ENCODE measurements at regions not wholly inside any gene's neighbourhood (a gene's known extent, or its start where the extent isn't known, plus 50 kb on each side); places are given as distances from the start of the nearest gene placed in this dataset.
"Not testable (repeated sequence)": the region's sequence is repeated elsewhere in the genome, so short reads cannot be mapped to it uniquely, and the experiment has no call there.

DNA sequence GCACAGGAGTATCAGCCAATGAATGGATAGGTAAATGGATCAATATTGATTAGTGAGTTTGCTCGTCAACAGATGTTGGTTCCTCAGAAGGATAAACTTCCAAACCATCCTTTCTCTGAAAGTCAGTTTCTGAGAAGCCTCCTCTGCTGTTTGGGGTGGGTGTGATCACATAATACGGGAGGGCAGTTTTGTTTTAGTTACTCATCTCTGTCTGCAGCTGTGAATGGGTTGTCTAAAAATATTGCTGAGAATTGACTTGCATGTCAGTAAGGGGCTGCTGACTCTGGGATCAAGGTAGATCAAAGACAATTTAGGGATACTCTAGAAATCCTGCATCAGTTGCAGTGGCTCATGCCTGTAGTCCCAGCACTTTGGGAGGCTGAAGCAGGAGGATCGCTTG is 390.8 kb upstream of the AMELY start:
- H3K56ac ChIP-seq (ENCODE audit: low read length), result no peak overlapping the region
- H3K4me1 ChIP-seq (ENCODE audit: control insufficient read depth, low read depth, low read length), result no peaks in the 10 kb centered on the region
- peaks cover 1% of the 10 kb centered on the region for H3K79me1 ChIP-seq (ENCODE audit: low read length)
- no CpG with 5 or more reads among the region's 3 CpGs for WGBS (ENCODE audit: extremely low coverage, insufficient coverage, low lambda C conversion rate)
- H3K79me2 ChIP-seq (ENCODE audit: control insufficient read depth, insufficient read depth, low read length), result peaks cover 5% of the 10 kb centered on the region
- no peaks in the 10 kb centered on the region for H3K36me3 ChIP-seq (ENCODE audit: control insufficient read depth, insufficient read depth, low read length)
- no peak overlapping the region for H4K5ac ChIP-seq (ENCODE audit: low read length)
- no peak overlapping the region for H2BK120ac ChIP-seq (ENCODE audit: low read depth, low read length)
- no peak overlapping the region for H3K9ac ChIP-seq (ENCODE audit: low read length)
- H3K4me2 ChIP-seq (ENCODE audit: low read length), result no peak overlapping the region
- H3K4ac ChIP-seq (ENCODE audit: low read depth, low read length), result no peak overlapping the region
- no peak overlapping the region for H2BK5ac ChIP-seq (ENCODE audit: low read length)
- H2AK5ac ChIP-seq (ENCODE audit: low read length), result no peak overlapping the region
- H2BK15ac ChIP-seq (replicated peaks; ENCODE audit: low read depth), result no peak overlapping the region
- no peak overlapping the region for H3K18ac ChIP-seq (ENCODE audit: low read length)
- H3K27me3 ChIP-seq (ENCODE audit: insufficient read depth, low read length, poor library complexity), result no peaks in the 10 kb centered on the region
- no peak for DNase-seq
- no peak overlapping the region for H3K23ac ChIP-seq (ENCODE audit: low read length)
- H4K8ac ChIP-seq (ENCODE audit: low read depth, low read length), result no peak overlapping the region
- H3K4me3 ChIP-seq (ENCODE audit: low read length), result no peak overlapping the region
- no peak overlapping the region for H3K27ac ChIP-seq (ENCODE audit: low read depth, low read length)

DNA sequence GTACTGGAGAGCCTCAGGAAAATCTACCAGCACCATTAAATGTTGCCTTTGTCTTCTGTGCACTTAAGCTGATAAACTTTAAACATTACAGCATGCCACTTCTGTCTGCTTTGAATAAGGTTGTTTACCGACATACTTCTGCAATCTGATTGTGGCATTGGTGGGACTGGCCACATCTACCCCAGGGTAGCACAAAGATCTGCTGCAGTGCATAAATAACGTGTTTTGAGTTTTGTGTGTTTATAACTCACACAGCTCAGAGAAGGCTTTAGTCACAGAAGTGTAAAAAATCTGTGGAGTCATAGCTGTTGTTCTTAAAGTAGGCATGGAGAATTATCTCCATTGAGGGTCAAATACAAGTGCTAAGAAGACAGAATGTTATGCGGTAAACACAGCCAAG is 388.4 kb upstream of the AMELY start:
- H3K4me3 ChIP-seq (ENCODE audit: low read length), result no peak overlapping the region
- no peak overlapping the region for H2BK120ac ChIP-seq (ENCODE audit: low read depth, low read length)
- no peak overlapping the region for H3K18ac ChIP-seq (ENCODE audit: low read length)
- no peaks in the 10 kb centered on the region for H3K79me1 ChIP-seq (ENCODE audit: low read length)
- H3K9ac ChIP-seq (ENCODE audit: low read length), result no peak overlapping the region
- H3K79me2 ChIP-seq (ENCODE audit: control insufficient read depth, insufficient read depth, low read length), result peaks cover 13% of the 10 kb centered on the region
- H3K27ac ChIP-seq (ENCODE audit: low read depth, low read length), result no peak overlapping the region
- no peak overlapping the region for H2BK5ac ChIP-seq (ENCODE audit: low read length)
- no peak overlapping the region for H3K56ac ChIP-seq (ENCODE audit: low read length)
- no peak overlapping the region for H3K4me2 ChIP-seq (ENCODE audit: low read length)
- no peak overlapping the region for H3K23ac ChIP-seq (ENCODE audit: low read length)
- H2AK5ac ChIP-seq (ENCODE audit: low read length), result no peak overlapping the region
- H3K4me1 ChIP-seq (ENCODE audit: control insufficient read depth, low read depth, low read length), result no peaks in the 10 kb centered on the region
- H2BK15ac ChIP-seq (replicated peaks; ENCODE audit: low read depth), result no peak overlapping the region
- no peak overlapping the region for H4K5ac ChIP-seq (ENCODE audit: low read length)
- no peak overlapping the region for H4K8ac ChIP-seq (ENCODE audit: low read depth, low read length)
- DNase-seq, result no peak
- H3K36me3 ChIP-seq (ENCODE audit: control insufficient read depth, insufficient read depth, low read length), result no peaks in the 10 kb centered on the region
- no CpG with 5 or more reads among the region's 3 CpGs for WGBS (ENCODE audit: extremely low coverage, insufficient coverage, low lambda C conversion rate)
- H3K27me3 ChIP-seq (ENCODE audit: insufficient read depth, low read length, poor library complexity), result no peaks in the 10 kb centered on the region
- no peak overlapping the region for H3K4ac ChIP-seq (ENCODE audit: low read depth, low read length)

- DNase-seq, result no peak
- H3K27me3 ChIP-seq (ENCODE audit: insufficient read depth, low read length, poor library complexity), result no peaks in the 10 kb centered on the region
- H3K79me2 ChIP-seq (ENCODE audit: control insufficient read depth, insufficient read depth, low read length), result peaks cover 18% of the 10 kb centered on the region
- H3K4me1 ChIP-seq (ENCODE audit: control insufficient read depth, low read depth, low read length), result no peaks in the 10 kb centered on the region
- no peak overlapping the region for H2AK5ac ChIP-seq (ENCODE audit: low read length)
- H4K8ac ChIP-seq (ENCODE audit: low read depth, low read length), result no peak overlapping the region
- H3K4me3 ChIP-seq (ENCODE audit: low read length), result no peak overlapping the region
- no peak overlapping the region for H3K56ac ChIP-seq (ENCODE audit: low read length)
- H3K4ac ChIP-seq (ENCODE audit: low read depth, low read length), result no peak overlapping the region
- no peaks in the 10 kb centered on the region for H3K79me1 ChIP-seq (ENCODE audit: low read length)
- H2BK5ac ChIP-seq (ENCODE audit: low read length), result no peak overlapping the region
- no CpG with 5 or more reads among the region's 1 CpG for WGBS (ENCODE audit: extremely low coverage, insufficient coverage, low lambda C conversion rate)
- H4K5ac ChIP-seq (ENCODE audit: low read length), result no peak overlapping the region
- H2BK15ac ChIP-seq (replicated peaks; ENCODE audit: low read depth), result no peak overlapping the region
- H3K4me2 ChIP-seq (ENCODE audit: low read length), result no peak overlapping the region
- no peak overlapping the region for H3K9ac ChIP-seq (ENCODE audit: low read length)
- H3K27ac ChIP-seq (ENCODE audit: low read depth, low read length), result no peak overlapping the region
- H2BK120ac ChIP-seq (ENCODE audit: low read depth, low read length), result no peak overlapping the region
- no peaks in the 10 kb centered on the region for H3K36me3 ChIP-seq (ENCODE audit: control insufficient read depth, insufficient read depth, low read length)
- H3K23ac ChIP-seq (ENCODE audit: low read length), result no peak overlapping the region
- H3K18ac ChIP-seq (ENCODE audit: low read length), result no peak overlapping the region
Measured at GRCh38 chrY:7292113-7292512, 380.6 kb upstream of the AMELY start.

DNA sequence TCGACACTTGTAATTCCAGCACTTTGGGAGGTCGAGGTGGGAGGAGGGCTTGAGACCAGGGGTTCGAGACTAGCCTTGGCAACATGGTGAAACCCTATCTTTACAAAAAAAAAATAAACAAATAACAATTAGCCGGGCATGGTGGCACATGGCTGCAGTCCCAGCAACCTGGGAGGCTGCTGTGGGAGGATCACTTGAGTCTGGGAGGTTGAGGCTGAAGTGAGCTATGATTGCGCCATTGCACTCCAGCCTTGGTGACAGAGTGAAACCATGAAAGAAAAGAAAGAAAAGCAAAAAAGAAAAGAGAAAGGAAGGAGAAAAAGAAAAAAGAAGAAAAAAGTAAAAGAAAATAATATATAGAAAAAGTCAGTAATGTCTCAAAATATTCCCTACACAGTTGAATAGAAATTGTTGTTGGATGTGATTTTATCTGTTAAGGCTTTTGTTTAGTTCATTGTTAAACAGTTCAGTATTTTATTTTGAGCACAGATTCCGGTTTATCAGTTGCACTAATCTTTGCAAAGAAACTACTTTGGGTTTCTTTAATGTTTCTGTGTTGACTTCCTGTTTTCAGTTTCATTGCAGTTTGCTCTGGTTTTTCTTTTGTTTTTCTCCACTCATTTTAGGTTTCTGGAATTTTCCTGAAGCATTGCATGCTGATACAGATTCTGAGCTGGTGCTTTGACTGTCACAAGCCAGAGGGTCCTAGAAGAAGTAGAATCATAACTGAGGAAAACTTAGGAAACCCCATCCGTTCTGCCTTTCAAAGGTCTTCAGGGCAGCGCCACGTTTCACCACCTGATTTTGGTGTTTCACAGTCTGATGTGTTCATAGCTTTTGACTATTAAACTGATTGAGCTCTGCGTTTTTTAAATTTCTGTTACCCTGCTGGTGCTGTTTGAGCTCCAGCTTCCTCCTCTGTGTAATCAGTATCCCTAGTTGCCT is 378.6 kb upstream of the AMELY start:
- Histone ChIP-seq H3K4ac (ENCODE audit: low read depth, low read length) (no peak overlapping the region), H3K23ac (ENCODE audit: low read length) (no peak overlapping the region), H3K56ac (ENCODE audit: low read length) (no peak overlapping the region), H3K9ac (ENCODE audit: low read length) (no peak overlapping the region), H3K18ac (ENCODE audit: low read length) (no peak overlapping the region), H3K27ac (ENCODE audit: low read depth, low read length) (no peak overlapping the region), H2BK5ac (ENCODE audit: low read length) (no peak overlapping the region), H3K36me3 (ENCODE audit: control insufficient read depth, insufficient read depth, low read length) (no peaks in the 10 kb centered on the region), H2BK120ac (ENCODE audit: low read depth, low read length) (no peak overlapping the region), H2AK5ac (ENCODE audit: low read length) (no peak overlapping the region), H3K4me1 (ENCODE audit: control insufficient read depth, low read depth, low read length) (no peaks in the 10 kb centered on the region), H3K4me2 (ENCODE audit: low read length) (no peak overlapping the region), H4K8ac (ENCODE audit: low read depth, low read length) (no peak overlapping the region), H3K79me2 (ENCODE audit: control insufficient read depth, insufficient read depth, low read length) (peaks cover 20% of the 10 kb centered on the region), H3K4me3 (ENCODE audit: low read length) (no peak overlapping the region), H4K5ac (ENCODE audit: low read length) (no peak overlapping the region), H3K79me1 (ENCODE audit: low read length) (peaks cover 2% of the 10 kb centered on the region), H3K27me3 (ENCODE audit: insufficient read depth, low read length, poor library complexity) (no peaks in the 10 kb centered on the region), H2BK15ac (replicated peaks; ENCODE audit: low read depth) (no peak overlapping the region)
- WGBS (ENCODE audit: extremely low coverage, insufficient coverage, low lambda C conversion rate), result no CpG with 5 or more reads among the region's 10 CpGs
- no peak for DNase-seq

GRCh38 chrY:7288611-7289010 is 377.1 kb upstream of the AMELY start:
- H3K4me2 ChIP-seq (ENCODE audit: low read length), result no peak overlapping the region
- H3K18ac ChIP-seq (ENCODE audit: low read length), result no peak overlapping the region
- no peak overlapping the region for H3K56ac ChIP-seq (ENCODE audit: low read length)
- no peak overlapping the region for H3K23ac ChIP-seq (ENCODE audit: low read length)
- no peaks in the 10 kb centered on the region for H3K4me1 ChIP-seq (ENCODE audit: control insufficient read depth, low read depth, low read length)
- no peak for DNase-seq
- H3K27me3 ChIP-seq (ENCODE audit: insufficient read depth, low read length, poor library complexity), result no peaks in the 10 kb centered on the region
- no CpG with 5 or more reads among the region's 5 CpGs for WGBS (ENCODE audit: extremely low coverage, insufficient coverage, low lambda C conversion rate)
- no peak overlapping the region for H4K5ac ChIP-seq (ENCODE audit: low read length)
- H3K79me1 ChIP-seq (ENCODE audit: low read length), result peaks cover 2% of the 10 kb centered on the region
- no peak overlapping the region for H2AK5ac ChIP-seq (ENCODE audit: low read length)
- H4K8ac ChIP-seq (ENCODE audit: low read depth, low read length), result no peak overlapping the region
- no peak overlapping the region for H2BK15ac ChIP-seq (replicated peaks; ENCODE audit: low read depth)
- no peak overlapping the region for H2BK120ac ChIP-seq (ENCODE audit: low read depth, low read length)
- no peak overlapping the region for H3K4ac ChIP-seq (ENCODE audit: low read depth, low read length)
- no peak overlapping the region for H2BK5ac ChIP-seq (ENCODE audit: low read length)
- peaks cover 34% of the 10 kb centered on the region for H3K79me2 ChIP-seq (ENCODE audit: control insufficient read depth, insufficient read depth, low read length)
- H3K36me3 ChIP-seq (ENCODE audit: control insufficient read depth, insufficient read depth, low read length), result no peaks in the 10 kb centered on the region
- no peak overlapping the region for H3K27ac ChIP-seq (ENCODE audit: low read depth, low read length)
- no peak overlapping the region for H3K4me3 ChIP-seq (ENCODE audit: low read length)
- no peak overlapping the region for H3K9ac ChIP-seq (ENCODE audit: low read length)

DNA sequence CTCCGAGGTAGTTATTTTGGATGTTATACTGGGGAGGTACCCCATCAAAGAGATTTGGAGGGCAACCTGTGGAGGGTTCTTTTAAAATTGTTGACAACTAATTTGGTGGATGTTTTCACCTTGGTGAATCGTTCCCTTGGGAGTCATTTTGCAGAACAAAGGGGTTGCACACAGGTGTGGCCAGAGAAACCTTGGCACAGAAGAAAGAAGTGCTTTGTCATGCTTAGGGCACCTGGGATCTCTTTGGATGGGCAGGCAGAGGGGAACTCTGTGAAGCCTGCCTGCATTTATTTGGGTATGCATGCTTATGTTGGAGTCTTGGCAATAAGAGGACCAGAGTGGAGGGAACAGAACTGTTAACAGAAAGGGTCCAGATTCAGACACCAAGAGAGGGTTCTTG is 376.4 kb upstream of the AMELY start:
- not testable (repeated sequence) for H2BK120ac ChIP-seq (ENCODE audit: low read depth, low read length); H4K8ac ChIP-seq (ENCODE audit: low read depth, low read length); H3K36me3 ChIP-seq (ENCODE audit: control insufficient read depth, insufficient read depth, low read length); H3K56ac ChIP-seq (ENCODE audit: low read length); H3K18ac ChIP-seq (ENCODE audit: low read length); H2BK15ac ChIP-seq (replicated peaks; ENCODE audit: low read depth); H2AK5ac ChIP-seq (ENCODE audit: low read length); H3K4me1 ChIP-seq (ENCODE audit: control insufficient read depth, low read depth, low read length); H3K23ac ChIP-seq (ENCODE audit: low read length); H3K27me3 ChIP-seq (ENCODE audit: insufficient read depth, low read length, poor library complexity); H3K4me2 ChIP-seq (ENCODE audit: low read length); H3K79me1 ChIP-seq (ENCODE audit: low read length); DNase-seq; H3K9ac ChIP-seq (ENCODE audit: low read length); H3K4ac ChIP-seq (ENCODE audit: low read depth, low read length); H3K27ac ChIP-seq (ENCODE audit: low read depth, low read length); H3K4me3 ChIP-seq (ENCODE audit: low read length); H2BK5ac ChIP-seq (ENCODE audit: low read length); H4K5ac ChIP-seq (ENCODE audit: low read length)
- WGBS (ENCODE audit: extremely low coverage, insufficient coverage, low lambda C conversion rate), result no CpG with 5 or more reads among the region's 2 CpGs
- H3K79me2 ChIP-seq (ENCODE audit: control insufficient read depth, insufficient read depth, low read length), result peaks cover 41% of the 10 kb centered on the region
